ENCODE measurements at regions not wholly inside any gene's neighbourhood (a gene's known extent, or its start where the extent isn't known, plus 50 kb on each side); places are given as distances from the start of the nearest gene placed in this dataset.

DNA sequence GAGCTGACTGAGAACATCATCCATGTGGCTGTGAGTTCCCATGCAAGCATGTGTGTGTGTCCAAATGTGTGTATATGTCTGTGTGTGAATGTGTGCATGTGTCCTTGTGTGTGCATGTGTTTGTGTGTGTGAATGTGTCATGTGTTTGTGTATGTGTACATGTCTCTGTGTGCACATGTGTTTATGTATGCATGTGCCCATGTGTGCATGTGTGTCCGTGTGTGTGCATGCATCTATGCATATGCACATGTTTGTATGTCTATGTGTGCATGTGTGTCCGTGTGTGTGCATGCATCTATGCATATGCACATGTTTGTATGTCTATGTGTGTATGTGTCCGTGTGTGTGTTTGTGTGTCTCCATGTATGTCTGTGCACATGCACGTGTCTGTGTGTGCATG lies 99.7 kb downstream of the LBH start:
- no peak overlapping the region for H3K27ac ChIP-seq (ENCODE audit: low read depth, low read length)

DNA sequence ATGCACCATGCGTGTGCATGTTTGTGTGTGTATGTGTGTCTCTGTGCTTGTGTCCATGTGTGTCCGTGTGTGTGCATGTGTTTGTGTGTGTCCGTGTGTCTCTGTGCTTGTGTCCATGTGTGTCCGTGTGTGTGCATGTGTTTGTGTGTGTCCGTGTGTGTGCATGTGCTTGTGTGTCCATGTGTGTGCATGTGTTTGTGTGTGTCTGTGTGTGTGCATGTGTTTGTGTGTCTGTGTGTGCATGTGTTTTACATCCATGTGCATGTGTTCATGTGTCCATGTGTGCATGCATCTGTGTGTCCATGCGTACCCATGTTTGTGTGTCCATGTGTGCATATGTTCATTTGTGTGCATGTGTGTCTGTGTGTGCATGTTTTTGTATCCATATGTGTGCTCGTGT lies 100.5 kb downstream of the LBH start:
- Histone ChIP-seq H3K27me3 (ENCODE audit: control insufficient read depth, low read length) (no peaks in the 10 kb centered on the region), H3K36me3 (ENCODE audit: control insufficient read depth, low read length) (no peaks in the 10 kb centered on the region), H3K27ac (ENCODE audit: low read depth, low read length) (no peak overlapping the region), H3K4me2 (ENCODE audit: low read length) (no peak overlapping the region), H3K9me3 (ENCODE audit: control insufficient read depth, insufficient read depth, low read length) (no peaks in the 10 kb centered on the region), H3K79me2 (ENCODE audit: control insufficient read depth, low read length) (no peaks in the 10 kb centered on the region), H4K20me1 (ENCODE audit: control insufficient read depth, insufficient read depth, low read depth, low read length) (no peaks in the 10 kb centered on the region), H3F3A (ENCODE audit: control insufficient read depth, insufficient read depth) (peaks cover 3% of the 10 kb centered on the region; the same call in 1 of the 2 replicates), H3K4me1 (ENCODE audit: control insufficient read depth, low read length) (peaks cover 28% of the 10 kb centered on the region), H3K4me3 (ENCODE audit: low read length) (no peak overlapping the region), H3K9me2 (replicated peaks; ENCODE audit: control insufficient read depth, low read length) (no peaks in the 10 kb centered on the region)
- no peak for TF ChIP-seq EZH2phosphoT487 (IDR thresholded peaks at IDR 0.05; ENCODE audit: borderline replicate concordance, low read length)
- TF ChIP-seq, protein P1, sequence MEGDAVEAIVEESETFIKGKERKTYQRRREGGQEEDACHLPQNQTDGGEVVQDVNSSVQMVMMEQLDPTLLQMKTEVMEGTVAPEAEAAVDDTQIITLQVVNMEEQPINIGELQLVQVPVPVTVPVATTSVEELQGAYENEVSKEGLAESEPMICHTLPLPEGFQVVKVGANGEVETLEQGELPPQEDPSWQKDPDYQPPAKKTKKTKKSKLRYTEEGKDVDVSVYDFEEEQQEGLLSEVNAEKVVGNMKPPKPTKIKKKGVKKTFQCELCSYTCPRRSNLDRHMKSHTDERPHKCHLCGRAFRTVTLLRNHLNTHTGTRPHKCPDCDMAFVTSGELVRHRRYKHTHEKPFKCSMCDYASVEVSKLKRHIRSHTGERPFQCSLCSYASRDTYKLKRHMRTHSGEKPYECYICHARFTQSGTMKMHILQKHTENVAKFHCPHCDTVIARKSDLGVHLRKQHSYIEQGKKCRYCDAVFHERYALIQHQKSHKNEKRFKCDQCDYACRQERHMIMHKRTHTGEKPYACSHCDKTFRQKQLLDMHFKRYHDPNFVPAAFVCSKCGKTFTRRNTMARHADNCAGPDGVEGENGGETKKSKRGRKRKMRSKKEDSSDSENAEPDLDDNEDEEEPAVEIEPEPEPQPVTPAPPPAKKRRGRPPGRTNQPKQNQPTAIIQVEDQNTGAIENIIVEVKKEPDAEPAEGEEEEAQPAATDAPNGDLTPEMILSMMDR (IDR thresholded peaks at IDR 0.05; ENCODE audit: low read depth, low read length, poor library complexity, severe bottlenecking) = no peak

More for the DNA sequence above, 99.7 kb downstream of the LBH start:
- Histone ChIP-seq H3K79me2 (ENCODE audit: control insufficient read depth, low read length) (no peaks in the 10 kb centered on the region), H3K9me2 (replicated peaks; ENCODE audit: control insufficient read depth, low read length) (no peaks in the 10 kb centered on the region), H3K4me1 (ENCODE audit: control insufficient read depth, low read length) (peaks cover 20% of the 10 kb centered on the region), H4K20me1 (ENCODE audit: control insufficient read depth, insufficient read depth, low read depth, low read length) (no peaks in the 10 kb centered on the region), H3K36me3 (ENCODE audit: control insufficient read depth, low read length) (no peaks in the 10 kb centered on the region), H3K27me3 (ENCODE audit: control insufficient read depth, low read length) (no peaks in the 10 kb centered on the region), H3K9me3 (ENCODE audit: control insufficient read depth, insufficient read depth, low read length) (no peaks in the 10 kb centered on the region), H3K4me3 (ENCODE audit: low read length) (no peak overlapping the region), H3F3A (ENCODE audit: control insufficient read depth, insufficient read depth) (no peaks in the 10 kb centered on the region), H3K4me2 (ENCODE audit: low read length) (no peak overlapping the region)
- no peak for TF ChIP-seq EZH2phosphoT487 (IDR thresholded peaks at IDR 0.05; ENCODE audit: borderline replicate concordance, low read length)
- TF ChIP-seq, protein P1 (IDR thresholded peaks at IDR 0.05; ENCODE audit: low read depth, low read length, poor library complexity, severe bottlenecking) = no peak

DNA sequence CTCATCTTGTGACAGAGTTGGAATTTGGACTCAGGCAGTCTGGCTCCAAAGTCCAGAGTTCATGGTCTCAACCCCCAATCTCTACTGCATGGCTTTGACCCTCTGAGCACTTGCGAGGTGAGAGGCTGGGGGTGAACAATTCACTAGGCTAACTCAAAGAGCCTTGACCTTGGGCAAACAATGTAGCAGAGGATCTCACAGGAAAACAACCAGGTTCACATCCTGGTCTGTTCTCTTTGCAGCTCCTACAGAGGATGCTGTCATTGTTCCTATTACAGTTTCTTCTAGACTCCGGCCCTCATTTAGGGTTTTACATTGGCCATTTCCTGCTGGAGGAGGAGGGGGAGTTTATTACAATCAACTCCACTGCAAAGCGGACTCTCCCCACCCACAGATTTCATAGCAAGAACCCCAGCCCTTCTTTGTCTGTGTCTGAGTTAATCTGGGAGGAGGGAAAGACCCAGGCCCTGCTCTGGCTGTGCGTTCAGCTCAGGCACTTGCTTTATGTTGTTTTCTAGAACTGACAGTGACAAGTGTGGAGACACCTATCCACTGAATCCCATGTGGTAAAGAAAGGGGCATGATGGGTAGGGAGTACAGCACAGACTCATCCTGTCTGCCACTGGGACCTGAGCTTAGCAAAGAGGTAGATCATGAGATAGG lies 101.6 kb downstream of the LBH start:
- TF ChIP-seq, protein P1 (IDR thresholded peaks at IDR 0.05; ENCODE audit: low read depth, low read length, poor library complexity, severe bottlenecking) = no peak
- no peak for TF ChIP-seq EZH2phosphoT487 (IDR thresholded peaks at IDR 0.05; ENCODE audit: borderline replicate concordance, low read length)
- no peak overlapping the region for H3K27ac ChIP-seq (ENCODE audit: low read depth, low read length)

More for the DNA sequence above, 101.6 kb downstream of the LBH start:
- peaks cover 7% of the 10 kb centered on the region for H3F3A ChIP-seq (ENCODE audit: control insufficient read depth, insufficient read depth)
- no peaks in the 10 kb centered on the region for H3K36me3 ChIP-seq (ENCODE audit: control insufficient read depth, low read length)
- no peaks in the 10 kb centered on the region for H3K27me3 ChIP-seq (ENCODE audit: control insufficient read depth, low read length)
- H3K79me2 ChIP-seq (ENCODE audit: control insufficient read depth, low read length) = no peaks in the 10 kb centered on the region
- no peaks in the 10 kb centered on the region for H3K9me2 ChIP-seq (replicated peaks; ENCODE audit: control insufficient read depth, low read length)
- peaks cover 39% of the 10 kb centered on the region for H3K4me1 ChIP-seq (ENCODE audit: control insufficient read depth, low read length)
- no peaks in the 10 kb centered on the region for H4K20me1 ChIP-seq (ENCODE audit: control insufficient read depth, insufficient read depth, low read depth, low read length)
- no peak overlapping the region for H3K4me2 ChIP-seq (ENCODE audit: low read length)
- H3K9me3 ChIP-seq (ENCODE audit: control insufficient read depth, insufficient read depth, low read length) = no peaks in the 10 kb centered on the region
- H3K4me3 ChIP-seq (ENCODE audit: low read length) = no peak overlapping the region

All from DOHH2 (cell line).